ENCODE measurements at regions not wholly inside any gene's neighbourhood (a gene's known extent, or its start where the extent isn't known, plus 50 kb on each side); places are given as distances from the start of the nearest gene placed in this dataset.

GRCh38 chr9:79912318-79913070 is 340.7 kb downstream of the TLE4 start:
- Histone ChIP-seq H3K18ac (ENCODE audit: insufficient read length, low read depth, low read length) (no peak overlapping the region), H2AFZ (ENCODE audit: low read length) (no peak overlapping the region), H4K91ac (ENCODE audit: insufficient read length, low read depth, low read length) (no peak overlapping the region), H3K4ac (ENCODE audit: low read depth, low read length) (no peak overlapping the region), H2BK5ac (ENCODE audit: insufficient read length, low read length) (no peak overlapping the region), H2BK120ac (ENCODE audit: low read depth, low read length, poor library complexity, severe bottlenecking) (no peak overlapping the region), H3K9ac (ENCODE audit: extremely low read depth, insufficient read length, low read length) (no peak overlapping the region), H3K23me2 (ENCODE audit: insufficient read length, low read depth, low read length, poor library complexity, severe bottlenecking) (no peaks in the 10 kb centered on the region), H3T11ph (ENCODE audit: low read length) (no peak overlapping the region), H3K79me1 (ENCODE audit: insufficient read depth, low read depth, low read length, poor library complexity, severe bottlenecking) (no peaks in the 10 kb centered on the region), H3K79me2 (ENCODE audit: insufficient read depth, low read length) (no peaks in the 10 kb centered on the region), H3K27me3 (ENCODE audit: insufficient read depth, low read length) (no peaks in the 10 kb centered on the region), H2BK20ac (ENCODE audit: low read depth, low read length, poor library complexity, severe bottlenecking) (no peak overlapping the region), H3K4me2 (ENCODE audit: insufficient read depth, insufficient read length, low read length) (no peak overlapping the region), H2AK5ac (ENCODE audit: insufficient read length, low read length) (no peak overlapping the region), H4K5ac (ENCODE audit: insufficient read length, low read depth, low read length) (no peak overlapping the region), H3K56ac (ENCODE audit: insufficient read length, low read depth, low read length) (no peak overlapping the region), H2BK15ac (ENCODE audit: low read depth, low read length) (no peak overlapping the region), H3K23ac (ENCODE audit: insufficient read length, low read depth, low read length) (no peak overlapping the region), H3K14ac (ENCODE audit: insufficient read depth, low read length) (no peak overlapping the region), H2BK12ac (ENCODE audit: insufficient read length, low read depth, low read length) (no peak overlapping the region), H3K9me3 (ENCODE audit: control insufficient read depth, low read depth, low read length) (no peaks in the 10 kb centered on the region), H3K4me1 (ENCODE audit: insufficient read depth, low read length) (no peaks in the 10 kb centered on the region), H4K8ac (replicated peaks; ENCODE audit: insufficient read length, low read depth, low read length) (no peak overlapping the region), H4K20me1 (ENCODE audit: control insufficient read depth, insufficient read depth, insufficient read length) (no peaks in the 10 kb centered on the region), H3K27ac (ENCODE audit: insufficient read length, low read depth, low read length) (no peak overlapping the region)
- H3K4me1 Mint-ChIP-seq: no peaks in the 10 kb centered on the region
- no peak for DNase-seq
- H3K9me3 Mint-ChIP-seq: peaks cover 4 to 6% of the 10 kb centered on the region in 2 experiments; a peak in 4 of 5 replicates
- no peaks in the 10 kb centered on the region for H3K27me3 Mint-ChIP-seq (ENCODE audit: low read depth)
- H3K27ac Mint-ChIP-seq: no peak overlapping the region
- TF ChIP-seq CTCF (conservative IDR thresholded peaks at IDR 0.05): no peak
- WGBS (ENCODE audit: extremely low coverage, insufficient read length, low lambda C conversion rate): no CpG with 5 or more reads among the region's 2 CpGs
- no peak overlapping the region for H3K4me3 Mint-ChIP-seq
- peaks cover 0 to 6% (median 0%) of the 10 kb centered on the region in 3 experiments; a peak in 3 of 7 replicates for H3K36me3 Mint-ChIP-seq (ENCODE audit: insufficient read depth in 1 of 3, low read depth in 3 of 3)

Data from H9 (cell line).